OCI-LY7 (cell line): ENCODE measurements at regions not wholly inside any gene's neighbourhood (a gene's known extent, or its start where the extent isn't known, plus 50 kb on each side); places are given as distances from the start of the nearest gene placed in this dataset.

Experiments
- BruUV-seq: library from RNA; stranded (reverse); fragments of 400-500 nt; replicated peaks from 2 replicates; lab custom pipeline; 2021; lab: Mats Ljungman, UMichigan
- CTCF ChIA-PET: fragments of 300-600 bp; sonication (Branson Sonifier 250); formaldehyde crosslinking; loops from one replicate; lab custom pipeline; 2022; ENCODE audit warnings: antibody characterized with exemption; ENCODE audit not compliant: unreplicated experiment; lab: Charles Lee
- POLR2A ChIA-PET: fragments of 300-600 bp; sonication (Branson Sonifier 250); formaldehyde crosslinking; loops from one replicate; lab custom pipeline; 2022; ENCODE audit warnings: antibody characterized with exemption; lab: Charles Lee
- DNase-seq: peaks from one replicate; pipeline ENCODE4 v3.0.0-alpha.2; 2015; ENCODE audit warnings: low spot score
- H2AFZ ChIP-seq: fragments of 200-600 bp; sonication (generic), shearing (Covaris generic); 2 replicates; pipeline ENCODE4 v1.6.1; 2014; ENCODE audit warnings: mild to moderate bottlenecking, antibody characterized with exemption, low read length, moderate library complexity
- H3K27ac ChIP-seq: fragments of 200-600 bp; sonication (generic); 2 replicates; pipeline ENCODE4 v1.5.1; 2014; ENCODE audit warnings: mixed run types, low read depth, mild to moderate bottlenecking, moderate library complexity, low read length, inconsistent platforms; ENCODE audit not compliant: poor library complexity, severe bottlenecking
- H3K36me3 ChIP-seq: fragments of 200-600 bp; sonication (generic); 2 replicates; pipeline ENCODE4 v1.6.1; 2014; ENCODE audit warnings: mild to moderate bottlenecking, antibody characterized with exemption, low read length, moderate library complexity, mixed read lengths; ENCODE audit not compliant: insufficient read depth
- H3K4me1 ChIP-seq: fragments of 200-600 bp; sonication (generic); 2 replicates; pipeline ENCODE4 v1.5.1; 2014; ENCODE audit warnings: mild to moderate bottlenecking, low read length; ENCODE audit not compliant: insufficient read depth, poor library complexity, severe bottlenecking
- H3K4me2 ChIP-seq: fragments of 200-600 bp; sonication (generic); 2 replicates; pipeline ENCODE4 v1.6.1; 2014; ENCODE audit warnings: mild to moderate bottlenecking, low read length
- H3K4me3 ChIP-seq: fragments of 200-600 bp; sonication (generic); 2 replicates; pipeline ENCODE4 v1.5.1; 2014; ENCODE audit warnings: mild to moderate bottlenecking, low read depth, low read length; ENCODE audit not compliant: poor library complexity, severe bottlenecking
- H3K79me2 ChIP-seq: fragments of 200-600 bp; sonication (generic); 2 replicates; pipeline ENCODE4 v1.6.1; 2016; ENCODE audit warnings: low read depth, mild to moderate bottlenecking, low read length, moderate library complexity, mixed read lengths; ENCODE audit not compliant: insufficient read depth
- H3K9me2 ChIP-seq: fragments of 200-600 bp; sonication (generic); 2 replicates; pipeline ENCODE4 v1.6.1; 2016; ENCODE audit warnings: mild to moderate bottlenecking, low read length, mixed read lengths; ENCODE audit not compliant: insufficient read depth
- H3K9me3 ChIP-seq: fragments of 200-600 bp; sonication (generic); 2 replicates; pipeline ENCODE4 v1.6.1; 2014; ENCODE audit warnings: mild to moderate bottlenecking, mixed run types, low read length, mixed read lengths
- H4K20me1 ChIP-seq: fragments of 200-600 bp; sonication (generic); 2 replicates; pipeline ENCODE4 v1.6.1; 2014; ENCODE audit warnings: mild to moderate bottlenecking, antibody characterized with exemption, low read length, moderate library complexity, mixed read lengths; ENCODE audit not compliant: insufficient read depth
- CTCF ChIP-seq: fragments of 200-600 bp; sonication (generic); conservative IDR thresholded peaks from 2 replicates; pipeline ENCODE4 v1.5.1; 2014; ENCODE audit warnings: mild to moderate bottlenecking, antibody characterized with exemption, low read length, moderate library complexity, mixed read lengths
- EZH2phosphoT487 ChIP-seq: fragments of 200-600 bp; sonication (generic); IDR thresholded peaks from 2 replicates; pipeline ENCODE4 v1.6.1; 2018; ENCODE audit warnings: low read depth, borderline replicate concordance, mild to moderate bottlenecking, mixed run types, antibody characterized with exemption, low read length, moderate library complexity, mixed read lengths
- intact Hi-C: fragments of 100-400 bp; cut with micrococcal nuclease; formaldehyde crosslinking; loops from one replicate; pipeline ENCODE4 v1.10.0; 2022; ENCODE audit not compliant: unreplicated experiment

DNA sequence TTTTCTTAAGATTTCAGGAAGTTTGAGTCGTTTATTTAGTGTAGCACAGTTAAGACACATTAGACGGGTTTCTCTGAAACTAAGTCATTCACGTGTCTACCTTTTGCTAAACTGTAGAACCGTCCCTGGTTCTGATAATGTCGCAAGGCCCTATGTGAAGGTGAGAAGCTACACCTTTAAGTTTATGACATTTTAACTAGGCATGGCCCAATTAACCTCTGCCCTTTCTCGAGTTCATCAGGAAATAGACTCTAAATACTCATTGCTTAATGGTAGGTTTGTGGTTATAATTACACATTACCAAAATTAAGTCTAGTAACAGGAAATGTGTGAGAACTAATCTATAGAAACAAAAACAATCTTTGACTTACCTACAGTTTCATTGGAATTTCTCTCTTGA, 126.6 kb upstream of the FZD8 start:
- Histone ChIP-seq H3K4me2 (no peak overlapping the region), H3K4me3 (no peak overlapping the region), H3K9me2 (no peaks in the 10 kb centered on the region), H3K4me1 (no peaks in the 10 kb centered on the region), H4K20me1 (no peaks in the 10 kb centered on the region), H3K27ac (no peak overlapping the region), H3K9me3 (no peaks in the 10 kb centered on the region), H2AFZ (no peak overlapping the region), H3K79me2 (no peaks in the 10 kb centered on the region), H3K36me3 (no peaks in the 10 kb centered on the region)
- ChIA-PET POLR2A (interaction anchor here (0.6 to 0.8 kb wide), 2 partner anchors 10 to 1376 kb away, joined by 3 to 4 read pairs; no protein-coding TSS in a partner anchor), CTCF (interaction anchor here (0.6 kb wide), 1 partner anchor 116 kb away, joined by 8 read pairs; no protein-coding TSS in a partner anchor)
- intact Hi-C loops: no loop called here
- no TSS peak for BruUV-seq
- no peak for DNase-seq
- TF ChIP-seq CTCF (no peak), EZH2phosphoT487 (no peak)

DNA sequence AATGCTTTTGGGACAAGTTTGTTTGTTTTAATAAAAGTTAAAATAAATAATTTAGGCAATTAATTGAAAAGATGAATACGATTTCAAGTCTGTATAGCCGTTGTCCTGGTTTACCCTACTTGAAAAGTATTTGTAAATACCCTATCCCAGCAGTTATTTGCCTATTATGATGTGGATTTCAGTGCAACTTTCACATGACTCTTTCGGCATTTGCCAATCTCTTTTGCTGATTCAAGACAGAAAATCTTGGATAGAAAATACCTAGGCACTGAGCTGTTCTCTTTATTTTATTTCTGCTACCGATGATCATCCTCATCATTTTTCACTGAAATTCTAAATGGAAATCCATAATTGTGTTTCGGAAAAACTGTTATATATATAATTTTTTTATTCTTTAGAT, 125.9 kb upstream of the FZD8 start:
- TF ChIP-seq CTCF (no peak), EZH2phosphoT487 (no peak)
- no peak for DNase-seq
- Histone ChIP-seq H3K79me2 (no peaks in the 10 kb centered on the region), H3K4me3 (no peak overlapping the region), H3K9me2 (no peaks in the 10 kb centered on the region), H3K27ac (no peak overlapping the region), H2AFZ (no peak overlapping the region), H3K4me1 (no peaks in the 10 kb centered on the region), H4K20me1 (no peaks in the 10 kb centered on the region), H3K36me3 (no peaks in the 10 kb centered on the region), H3K4me2 (no peak overlapping the region), H3K9me3 (no peaks in the 10 kb centered on the region)
- intact Hi-C loops: no loop called here
- no TSS peak for BruUV-seq
- POLR2A ChIA-PET: interaction anchor here (0.6 to 0.8 kb wide), 2 partner anchors 683 to 1375 kb away, joined by 4 read pairs; no protein-coding TSS in a partner anchor
- CTCF ChIA-PET: no interaction called here

DNA sequence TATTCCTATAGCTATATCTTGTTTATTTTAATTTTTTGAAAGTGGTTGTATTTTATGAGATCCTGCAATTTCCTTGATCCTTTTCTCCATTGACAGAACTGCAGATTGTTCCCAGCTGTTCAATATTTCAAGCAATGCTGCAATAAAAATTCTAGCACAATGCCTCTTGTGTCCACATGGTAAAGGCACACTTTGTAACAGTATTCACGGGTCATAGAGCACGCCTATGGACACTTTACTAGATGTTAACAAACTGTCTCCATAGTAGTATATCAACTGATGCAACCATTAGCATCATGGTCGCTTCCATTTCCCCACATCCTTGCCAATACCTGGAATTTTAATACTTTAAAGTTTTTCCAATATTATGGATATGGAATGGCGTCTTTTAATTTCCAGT, 123.9 kb upstream of the FZD8 start:
- TF ChIP-seq CTCF (no peak), EZH2phosphoT487 (no peak)
- POLR2A ChIA-PET: interaction anchor here (0.8 kb wide), 1 partner anchor 794 kb away, joined by 3 read pairs; no protein-coding TSS in a partner anchor
- H3K79me2 ChIP-seq: no peaks in the 10 kb centered on the region
- no peaks in the 10 kb centered on the region for H3K9me3 ChIP-seq
- H3K4me3 ChIP-seq: no peak overlapping the region
- no peaks in the 10 kb centered on the region for H3K9me2 ChIP-seq
- no peak for DNase-seq
- CTCF ChIA-PET: interaction anchor here (0.8 kb wide), 1 partner anchor 128 kb away, joined by 3 read pairs; no protein-coding TSS in a partner anchor
- no peaks in the 10 kb centered on the region for H3K36me3 ChIP-seq
- H3K4me2 ChIP-seq: no peak overlapping the region
- intact Hi-C loops: no loop called here
- H3K4me1 ChIP-seq: no peaks in the 10 kb centered on the region
- no peak overlapping the region for H3K27ac ChIP-seq
- H2AFZ ChIP-seq: no peak overlapping the region
- BruUV-seq: no TSS peak
- no peaks in the 10 kb centered on the region for H4K20me1 ChIP-seq
